Parathyroid adenoma (tissue), 2 donors: ENCODE measurements at regions not wholly inside any gene's neighbourhood (a gene's known extent, or its start where the extent isn't known, plus 50 kb on each side); places are given as distances from the start of the nearest gene placed in this dataset.

Experiments
- H2AFZ ChIP-seq: fragments of 300-600 bp; sonication (generic); one replicate; pipeline ENCODE4 v1.7.0; 2017; ENCODE audit warnings: antibody characterized with exemption, mild to moderate bottlenecking
- H3K27ac ChIP-seq: fragments of 300-600 bp; sonication (generic); one replicate; pipeline ENCODE4 v1.7.0; 2017
- H3K27me3 ChIP-seq: fragments of 300-600 bp; sonication (generic); one replicate; pipeline ENCODE4 v1.7.0; 2017; ENCODE audit warnings: low read length; ENCODE audit not compliant: control insufficient read depth, insufficient read depth
- H3K36me3 ChIP-seq: fragments of 300-600 bp; sonication (generic); one replicate; pipeline ENCODE4 v1.7.0; 2017; ENCODE audit warnings: low read length; ENCODE audit not compliant: control insufficient read depth, insufficient read depth
- H3K4me1 ChIP-seq: fragments of 300-600 bp; sonication (generic); one replicate; pipeline ENCODE4 v1.7.0; 2017; ENCODE audit warnings: control low read depth
- H3K4me2 ChIP-seq: fragments of 300-600 bp; sonication (generic); one replicate; pipeline ENCODE4 v1.7.0; 2017; ENCODE audit warnings: low read length
- H3K4me3 ChIP-seq: fragments of 300-600 bp; sonication (generic); one replicate; pipeline ENCODE4 v1.7.0; 2017; ENCODE audit warnings: low read depth, low read length
- H3K79me2 ChIP-seq: fragments of 300-600 bp; sonication (generic); one replicate; pipeline ENCODE4 v1.7.0; 2017; ENCODE audit warnings: control low read depth
- H3K9ac ChIP-seq: fragments of 300-600 bp; sonication (generic); one replicate; pipeline ENCODE4 v1.7.0; 2017; ENCODE audit warnings: mild to moderate bottlenecking
- H3K9me3 ChIP-seq: fragments of 300-600 bp; sonication (generic); one replicate; pipeline ENCODE4 v1.7.0; 2017; ENCODE audit warnings: low read length; ENCODE audit not compliant: control insufficient read depth
- TF ChIP-seq, protein P1 (sequence below): fragments of 300-600 bp; sonication (generic); IDR thresholded peaks from one replicate; pipeline ENCODE4 v1.7.0; 2017; ENCODE audit warnings: antibody characterized with exemption, mild to moderate bottlenecking
- donor health status: primary hyperparathyroidism.

DNA sequence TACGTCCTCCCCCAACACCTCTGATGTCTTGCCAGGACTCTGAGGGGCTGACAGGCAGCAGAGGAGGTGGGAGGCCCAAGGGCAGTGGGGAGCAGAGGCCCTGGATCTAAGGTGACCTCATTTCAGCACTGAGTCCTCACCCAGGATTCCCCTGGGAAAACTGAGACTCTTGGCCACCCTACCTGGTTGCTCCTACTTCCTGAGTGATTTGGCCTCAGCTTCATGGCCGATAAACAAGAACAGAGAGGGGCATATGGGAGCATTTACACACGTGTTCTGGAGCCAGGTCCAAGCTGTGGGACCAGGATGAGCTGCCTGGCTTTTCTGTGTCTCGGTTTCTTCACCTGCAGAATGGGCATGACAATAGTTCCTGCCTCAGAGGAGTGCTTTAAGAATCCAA, 133.8 kb downstream of the ANKRD60 start:
- TF ChIP-seq, protein P1, sequence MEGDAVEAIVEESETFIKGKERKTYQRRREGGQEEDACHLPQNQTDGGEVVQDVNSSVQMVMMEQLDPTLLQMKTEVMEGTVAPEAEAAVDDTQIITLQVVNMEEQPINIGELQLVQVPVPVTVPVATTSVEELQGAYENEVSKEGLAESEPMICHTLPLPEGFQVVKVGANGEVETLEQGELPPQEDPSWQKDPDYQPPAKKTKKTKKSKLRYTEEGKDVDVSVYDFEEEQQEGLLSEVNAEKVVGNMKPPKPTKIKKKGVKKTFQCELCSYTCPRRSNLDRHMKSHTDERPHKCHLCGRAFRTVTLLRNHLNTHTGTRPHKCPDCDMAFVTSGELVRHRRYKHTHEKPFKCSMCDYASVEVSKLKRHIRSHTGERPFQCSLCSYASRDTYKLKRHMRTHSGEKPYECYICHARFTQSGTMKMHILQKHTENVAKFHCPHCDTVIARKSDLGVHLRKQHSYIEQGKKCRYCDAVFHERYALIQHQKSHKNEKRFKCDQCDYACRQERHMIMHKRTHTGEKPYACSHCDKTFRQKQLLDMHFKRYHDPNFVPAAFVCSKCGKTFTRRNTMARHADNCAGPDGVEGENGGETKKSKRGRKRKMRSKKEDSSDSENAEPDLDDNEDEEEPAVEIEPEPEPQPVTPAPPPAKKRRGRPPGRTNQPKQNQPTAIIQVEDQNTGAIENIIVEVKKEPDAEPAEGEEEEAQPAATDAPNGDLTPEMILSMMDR, result no peak
- H3K27me3 ChIP-seq, result no peaks in the 10 kb centered on the region
- H3K79me2 ChIP-seq, result no peaks in the 10 kb centered on the region
- no peak overlapping the region for H3K4me3 ChIP-seq
- H2AFZ ChIP-seq, result no peak overlapping the region
- H3K36me3 ChIP-seq, result no peaks in the 10 kb centered on the region
- no peaks in the 10 kb centered on the region for H3K9me3 ChIP-seq
- H3K9ac ChIP-seq, result no peak overlapping the region
- H3K27ac ChIP-seq, result no peak overlapping the region
- H3K4me2 ChIP-seq, result no peak overlapping the region
- H3K4me1 ChIP-seq, result no peaks in the 10 kb centered on the region

DNA sequence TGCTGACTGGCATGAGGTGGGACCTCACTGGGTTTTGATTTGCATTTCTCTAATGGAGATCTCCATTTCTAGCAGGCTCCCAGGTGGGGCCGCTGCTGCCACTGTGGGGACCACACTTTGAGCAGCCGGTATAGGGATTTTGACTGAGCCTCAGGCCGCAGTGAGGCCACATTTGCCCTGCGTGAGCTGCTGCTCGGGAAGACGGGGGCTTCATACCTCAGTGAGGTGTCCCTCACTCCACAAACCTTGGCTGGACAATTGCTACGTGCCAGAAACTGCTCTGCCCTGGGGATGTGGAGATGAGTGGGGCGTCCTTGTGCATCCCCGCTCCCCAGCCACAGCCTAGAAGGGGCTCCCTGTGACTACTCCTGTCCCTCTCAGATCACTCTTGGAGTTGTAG, 134.3 kb downstream of the ANKRD60 start:
- Histone ChIP-seq H3K27ac (no peak overlapping the region), H3K4me2 (no peak overlapping the region), H3K9me3 (no peaks in the 10 kb centered on the region), H3K4me1 (no peaks in the 10 kb centered on the region), H3K79me2 (no peaks in the 10 kb centered on the region), H3K9ac (no peak overlapping the region), H3K27me3 (no peaks in the 10 kb centered on the region), H3K4me3 (no peak overlapping the region), H3K36me3 (no peaks in the 10 kb centered on the region), H2AFZ (no peak overlapping the region)
- TF ChIP-seq, protein P1, result no peak

DNA sequence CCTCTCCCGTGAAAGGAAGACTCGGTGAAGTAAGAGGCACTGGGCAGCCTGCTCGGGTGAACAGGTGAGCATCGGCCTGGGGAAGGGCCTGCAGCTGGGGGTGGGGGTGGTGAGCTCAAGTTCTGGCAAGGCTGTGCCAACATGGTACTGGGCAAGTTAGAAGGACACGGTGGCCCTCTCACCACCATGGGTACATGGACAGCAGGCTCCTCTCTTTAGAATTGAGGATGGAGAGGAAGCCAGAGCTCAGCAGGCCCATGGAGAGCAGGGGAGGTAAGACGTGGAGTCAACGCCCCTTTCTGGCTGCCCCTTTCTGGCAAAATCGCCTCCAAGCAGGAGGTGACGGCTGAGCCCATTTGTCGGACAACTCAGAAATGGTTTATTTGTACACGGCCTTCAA, 135.6 kb downstream of the ANKRD60 start:
- H3K27me3 ChIP-seq, result no peaks in the 10 kb centered on the region
- H3K9me3 ChIP-seq, result no peaks in the 10 kb centered on the region
- no peaks in the 10 kb centered on the region for H3K4me1 ChIP-seq
- no peaks in the 10 kb centered on the region for H3K79me2 ChIP-seq
- TF ChIP-seq, protein P1, result no peak
- no peak overlapping the region for H3K9ac ChIP-seq
- H3K27ac ChIP-seq, result no peak overlapping the region
- H3K4me3 ChIP-seq, result no peak overlapping the region
- no peak overlapping the region for H2AFZ ChIP-seq
- H3K36me3 ChIP-seq, result no peaks in the 10 kb centered on the region
- no peak overlapping the region for H3K4me2 ChIP-seq

DNA sequence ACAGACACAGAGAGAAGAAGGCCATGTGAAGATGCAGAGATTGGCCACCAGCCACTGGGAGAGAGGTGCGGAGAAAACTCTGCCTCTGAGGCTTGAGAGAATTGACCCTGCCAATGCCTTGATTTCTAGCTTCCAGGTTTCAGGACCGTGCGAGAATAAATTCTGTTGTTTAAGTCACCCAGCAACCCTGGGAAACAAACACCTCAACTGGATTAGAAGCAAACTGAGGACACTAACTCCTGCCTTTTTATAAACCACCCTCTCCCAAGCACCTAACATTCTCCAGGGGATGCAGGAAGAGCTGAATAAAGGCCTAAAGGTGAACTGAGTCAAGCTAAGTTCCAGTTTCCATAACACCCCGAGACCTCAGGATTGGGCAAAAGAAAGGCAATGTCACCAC, 136.1 kb downstream of the ANKRD60 start:
- H3K9ac ChIP-seq, result no peak overlapping the region

DNA sequence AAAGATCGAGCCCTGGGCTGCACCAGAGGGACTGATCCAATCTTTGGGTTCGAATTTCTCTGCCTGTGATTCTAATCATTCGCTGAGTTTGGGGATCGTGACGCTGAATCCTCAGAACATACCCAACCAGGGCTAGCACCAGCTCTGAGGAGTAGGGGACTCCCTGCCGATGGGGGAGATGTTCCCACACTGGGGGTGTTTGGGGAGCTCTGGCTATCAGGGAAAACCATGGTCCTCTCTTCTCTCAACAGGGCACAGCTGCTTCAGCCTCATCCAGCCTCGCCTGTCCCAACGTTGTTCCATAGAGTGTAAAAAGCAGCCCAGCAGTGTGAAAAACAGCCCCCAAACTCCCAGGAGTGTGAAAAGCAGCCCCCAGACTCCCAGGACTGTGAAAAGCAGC, 136.6 kb downstream of the ANKRD60 start:
- Histone ChIP-seq H3K36me3 (no peaks in the 10 kb centered on the region), H3K27ac (no peak overlapping the region), H3K9ac (no peak overlapping the region), H2AFZ (no peak overlapping the region), H3K4me1 (no peaks in the 10 kb centered on the region), H3K4me3 (no peak overlapping the region), H3K9me3 (no peaks in the 10 kb centered on the region), H3K79me2 (no peaks in the 10 kb centered on the region), H3K27me3 (no peaks in the 10 kb centered on the region), H3K4me2 (no peak overlapping the region)
- TF ChIP-seq, protein P1, result no peak

More for the DNA sequence above, 136.1 kb downstream of the ANKRD60 start:
- Histone ChIP-seq H3K27me3 (no peaks in the 10 kb centered on the region), H3K4me3 (no peak overlapping the region), H3K4me2 (no peak overlapping the region), H3K79me2 (no peaks in the 10 kb centered on the region), H3K36me3 (no peaks in the 10 kb centered on the region), H3K9me3 (no peaks in the 10 kb centered on the region), H3K27ac (no peak overlapping the region), H2AFZ (no peak overlapping the region), H3K4me1 (no peaks in the 10 kb centered on the region)
- TF ChIP-seq, protein P1, result no peak
